H9 (cell line): ENCODE measurements at regions not wholly inside any gene's neighbourhood (a gene's known extent, or its start where the extent isn't known, plus 50 kb on each side); places are given as distances from the start of the nearest gene placed in this dataset.

Source experiments
- DNase-seq: peaks from one replicate; pipeline ENCODE4 v3.0.0-alpha.2; 2017
- H2AFZ ChIP-seq: one replicate; pipeline ENCODE4 v1.6.1; 2013; ENCODE audit warnings: mild to moderate bottlenecking, low read length, control low read depth, moderate library complexity
- H2AK5ac ChIP-seq: 2 replicates; pipeline ENCODE4 v1.6.1; 2013; ENCODE audit warnings: low read length, control low read depth, mixed read lengths; ENCODE audit not compliant: insufficient read length
- H2BK120ac ChIP-seq: one replicate; pipeline ENCODE4 v1.6.1; 2013; ENCODE audit warnings: low read depth, mild to moderate bottlenecking, low read length, control low read depth, inconsistent platforms; ENCODE audit not compliant: poor library complexity, severe bottlenecking
- H2BK12ac ChIP-seq: 2 replicates; pipeline ENCODE4 v1.6.1; 2013; ENCODE audit warnings: low read length, control low read depth, mixed read lengths, low read depth; ENCODE audit not compliant: insufficient read length
- H2BK15ac ChIP-seq: 2 replicates; pipeline ENCODE4 v1.6.1; 2013; ENCODE audit warnings: low read depth, low read length, control low read depth
- H2BK20ac ChIP-seq: one replicate; pipeline ENCODE4 v1.6.1; 2013; ENCODE audit warnings: low read depth, mild to moderate bottlenecking, low read length, control low read depth, inconsistent platforms; ENCODE audit not compliant: poor library complexity, severe bottlenecking
- H2BK5ac ChIP-seq: 2 replicates; pipeline ENCODE4 v1.6.1; 2013; ENCODE audit warnings: low read length, control low read depth, mixed read lengths; ENCODE audit not compliant: insufficient read length
- H3K14ac ChIP-seq: 2 replicates; pipeline ENCODE4 v1.6.1; 2013; ENCODE audit warnings: low read length, control low read depth; ENCODE audit not compliant: insufficient read depth
- H3K18ac ChIP-seq: 2 replicates; pipeline ENCODE4 v1.6.1; 2013; ENCODE audit warnings: low read depth, mild to moderate bottlenecking, mixed read lengths, low read length, control low read depth; ENCODE audit not compliant: insufficient read length
- H3K23ac ChIP-seq: 2 replicates; pipeline ENCODE4 v1.6.1; 2013; ENCODE audit warnings: low read length, control low read depth, mixed read lengths, low read depth; ENCODE audit not compliant: insufficient read length
- H3K23me2 ChIP-seq: 2 replicates; pipeline ENCODE4 v1.6.1; 2013; ENCODE audit warnings: low read depth, mild to moderate bottlenecking, mixed read lengths, low read length, control low read depth; ENCODE audit not compliant: insufficient read length, poor library complexity, severe bottlenecking
- H3K27ac ChIP-seq: 2 replicates; pipeline ENCODE4 v1.5.1; 2013; ENCODE audit warnings: low read length, control low read depth, mixed read lengths, low read depth; ENCODE audit not compliant: insufficient read length
- H3K27me3 ChIP-seq: 2 replicates; pipeline ENCODE4 v1.6.1; 2013; ENCODE audit warnings: low read length, control low read depth, inconsistent platforms; ENCODE audit not compliant: insufficient read depth
- H3K4ac ChIP-seq: 2 replicates; pipeline ENCODE4 v1.6.1; 2013; ENCODE audit warnings: low read depth, mild to moderate bottlenecking, control low read depth, inconsistent platforms, low read length, moderate library complexity
- H3K4me1 ChIP-seq: 2 replicates; pipeline ENCODE4 v1.6.1; 2013; ENCODE audit warnings: low read length, control low read depth, inconsistent platforms; ENCODE audit not compliant: insufficient read depth
- H3K4me2 ChIP-seq: 2 replicates; pipeline ENCODE4 v1.6.1; 2013; ENCODE audit warnings: low read length, control low read depth, mixed read lengths; ENCODE audit not compliant: insufficient read length, insufficient read depth
- H3K56ac ChIP-seq: 2 replicates; pipeline ENCODE4 v1.6.1; 2013; ENCODE audit warnings: low read depth, mild to moderate bottlenecking, mixed read lengths, low read length, control low read depth; ENCODE audit not compliant: insufficient read length
- H3K79me1 ChIP-seq: 2 replicates; pipeline ENCODE4 v1.6.1; 2013; ENCODE audit warnings: low read depth, mild to moderate bottlenecking, moderate library complexity, low read length, control low read depth, inconsistent platforms; ENCODE audit not compliant: insufficient read depth, poor library complexity, severe bottlenecking
- H3K79me2 ChIP-seq: 2 replicates; pipeline ENCODE4 v1.6.1; 2013; ENCODE audit warnings: low read length, control low read depth, inconsistent platforms; ENCODE audit not compliant: insufficient read depth
- H3K9ac ChIP-seq: 2 replicates; pipeline ENCODE4 v1.6.1; 2013; ENCODE audit warnings: low read length, control low read depth, mixed read lengths; ENCODE audit not compliant: insufficient read length; ENCODE audit errors: extremely low read depth
- H3K9me3 ChIP-seq: one replicate; pipeline ENCODE4 v1.6.1; 2013; ENCODE audit warnings: low read depth, low read length, inconsistent platforms; ENCODE audit not compliant: control insufficient read depth
- H3T11ph ChIP-seq: one replicate; pipeline ENCODE4 v1.6.1; 2013; ENCODE audit warnings: mild to moderate bottlenecking, low read length, control low read depth, inconsistent platforms
- H4K20me1 ChIP-seq: one replicate; pipeline ENCODE4 v1.6.1; 2013; ENCODE audit not compliant: control insufficient read depth, insufficient read length, insufficient read depth
- H4K5ac ChIP-seq: 2 replicates; pipeline ENCODE4 v1.6.1; 2013; ENCODE audit warnings: low read depth, mild to moderate bottlenecking, mixed read lengths, low read length, control low read depth; ENCODE audit not compliant: insufficient read length
- H4K8ac ChIP-seq: replicated peaks from 2 replicates; pipeline ENCODE4 v1.6.1; 2013; ENCODE audit warnings: low read length, control low read depth, mixed read lengths, low read depth; ENCODE audit not compliant: insufficient read length
- H4K91ac ChIP-seq: 2 replicates; pipeline ENCODE4 v1.6.1; 2013; ENCODE audit warnings: low read depth, mild to moderate bottlenecking, moderate library complexity, mixed read lengths, low read length, control low read depth; ENCODE audit not compliant: insufficient read length
- H3K27ac Mint-ChIP-seq, 3 experiments: 2 replicates in 2 of 3; 3 replicates in 1 of 3; pipeline ENCODE4 v1.8.0; 2020 to 2021; ENCODE audit warnings: mixed read lengths in 3 of 3, mild to moderate bottlenecking in 1 of 3, moderate library complexity in 1 of 3
- H3K27me3 Mint-ChIP-seq: 2 replicates; pipeline ENCODE4 v1.8.0; 2021; ENCODE audit warnings: low read depth, mild to moderate bottlenecking, moderate library complexity, mixed read lengths
- H3K36me3 Mint-ChIP-seq, 3 experiments: 2 replicates in 2 of 3; 3 replicates in 1 of 3; pipeline ENCODE4 v1.8.0; 2020 to 2021; ENCODE audit warnings: low read depth in 3 of 3, mixed read lengths in 3 of 3; ENCODE audit not compliant: insufficient read depth in 1 of 3
- H3K4me1 Mint-ChIP-seq, 2 experiments: 2 replicates each; pipeline ENCODE4 v1.8.0; 2020; ENCODE audit warnings: mixed read lengths in 2 of 2
- H3K4me3 Mint-ChIP-seq, 2 experiments: 2 replicates in 1 of 2; 3 replicates in 1 of 2; pipeline ENCODE4 v1.8.0; 2020 to 2021; ENCODE audit warnings: mild to moderate bottlenecking in 2 of 2, mixed read lengths in 2 of 2, moderate library complexity in 1 of 2
- H3K9me3 Mint-ChIP-seq, 2 experiments: 2 replicates in 1 of 2; 3 replicates in 1 of 2; pipeline ENCODE4 v1.8.0; 2020; ENCODE audit warnings: mild to moderate bottlenecking in 2 of 2, mixed read lengths in 2 of 2, moderate library complexity in 1 of 2
- WGBS: extraction: QIAGEN DNeasy Blood & Tissue Kit; methylation state at CpG from one replicate; pipeline ENCODE4 v1.1.7; 2013; ENCODE audit warnings: missing lambda C conversion rate, low lambda C conversion rate, mixed read lengths; ENCODE audit not compliant: insufficient read length; ENCODE audit errors: extremely low coverage; 5-methylcytosine and 5-hydroxymethylcytosine counted together
- TF ChIP-seq, protein P1 (sequence below): fragments of 200-600 bp; sonication (generic); conservative IDR thresholded peaks from 3 replicates; pipeline ENCODE4 v1.8.0; 2021; ENCODE audit warnings: antibody characterized with exemption, mild to moderate bottlenecking

DNA sequence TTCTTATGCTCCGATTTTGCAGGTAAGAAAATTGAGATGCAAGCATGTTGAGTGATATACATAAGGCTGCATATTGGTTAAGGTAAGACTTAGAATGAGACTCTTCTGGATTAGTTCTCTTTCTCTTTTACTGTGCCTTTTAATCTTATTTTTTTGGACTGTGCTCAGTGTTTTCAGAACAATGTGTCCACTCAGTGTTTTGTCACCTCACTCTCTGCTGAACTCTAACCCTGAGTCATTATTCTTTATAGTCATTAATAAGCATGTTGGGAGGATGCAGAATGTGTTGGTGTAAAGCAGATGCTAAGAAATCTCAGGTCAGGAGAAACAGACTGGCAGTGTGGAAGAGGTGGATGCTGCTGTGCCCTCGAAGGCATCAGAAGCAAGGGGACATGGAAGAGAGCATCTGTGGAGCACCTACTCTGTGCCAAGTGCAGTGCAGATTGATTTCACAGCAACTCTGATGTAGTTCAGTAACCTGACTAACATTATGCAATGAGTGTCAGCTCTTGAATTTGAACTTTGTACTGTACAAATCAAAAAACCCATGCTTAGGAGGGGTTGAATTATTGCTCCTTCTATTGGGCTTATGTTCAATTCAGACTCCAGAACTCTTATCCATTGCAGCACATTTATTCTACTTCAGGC lies 80.7 kb upstream of the LARGE1 start:
- H3K14ac ChIP-seq = no peak overlapping the region
- DNase-seq = no peak
- H3K79me2 ChIP-seq = no peaks in the 10 kb centered on the region
- H2BK20ac ChIP-seq = no peak overlapping the region
- no peaks in the 10 kb centered on the region for H4K20me1 ChIP-seq
- no peak overlapping the region for H3T11ph ChIP-seq
- no peaks in the 10 kb centered on the region for H3K27me3 ChIP-seq
- no peak overlapping the region for H3K27ac Mint-ChIP-seq
- no peak overlapping the region for H2BK120ac ChIP-seq
- no peak overlapping the region for H3K4me2 ChIP-seq
- H3K27ac ChIP-seq = no peak overlapping the region
- H3K9me3 ChIP-seq = peaks cover 15% of the 10 kb centered on the region
- no peak overlapping the region for H3K23ac ChIP-seq
- H2BK12ac ChIP-seq = no peak overlapping the region
- peaks cover 58 to 66% of the 10 kb centered on the region in 2 experiments for H3K9me3 Mint-ChIP-seq
- H3K56ac ChIP-seq = no peak overlapping the region
- no peak overlapping the region for H2BK15ac ChIP-seq
- H3K4me3 Mint-ChIP-seq = no peak overlapping the region
- H3K9ac ChIP-seq = no peak overlapping the region
- H2AFZ ChIP-seq = no peak overlapping the region
- H2AK5ac ChIP-seq = no peak overlapping the region
- no peak overlapping the region for H2BK5ac ChIP-seq
- H4K8ac ChIP-seq = no peak overlapping the region
- no peaks in the 10 kb centered on the region for H3K4me1 ChIP-seq
- no peak overlapping the region for H3K18ac ChIP-seq
- no peak overlapping the region for H3K4ac ChIP-seq
- H4K5ac ChIP-seq = no peak overlapping the region
- no peak overlapping the region for H4K91ac ChIP-seq
- H3K27me3 Mint-ChIP-seq = peaks cover 6% of the 10 kb centered on the region
- no CpG with 5 or more reads among the region's 2 CpGs for WGBS
- TF ChIP-seq, protein P1, sequence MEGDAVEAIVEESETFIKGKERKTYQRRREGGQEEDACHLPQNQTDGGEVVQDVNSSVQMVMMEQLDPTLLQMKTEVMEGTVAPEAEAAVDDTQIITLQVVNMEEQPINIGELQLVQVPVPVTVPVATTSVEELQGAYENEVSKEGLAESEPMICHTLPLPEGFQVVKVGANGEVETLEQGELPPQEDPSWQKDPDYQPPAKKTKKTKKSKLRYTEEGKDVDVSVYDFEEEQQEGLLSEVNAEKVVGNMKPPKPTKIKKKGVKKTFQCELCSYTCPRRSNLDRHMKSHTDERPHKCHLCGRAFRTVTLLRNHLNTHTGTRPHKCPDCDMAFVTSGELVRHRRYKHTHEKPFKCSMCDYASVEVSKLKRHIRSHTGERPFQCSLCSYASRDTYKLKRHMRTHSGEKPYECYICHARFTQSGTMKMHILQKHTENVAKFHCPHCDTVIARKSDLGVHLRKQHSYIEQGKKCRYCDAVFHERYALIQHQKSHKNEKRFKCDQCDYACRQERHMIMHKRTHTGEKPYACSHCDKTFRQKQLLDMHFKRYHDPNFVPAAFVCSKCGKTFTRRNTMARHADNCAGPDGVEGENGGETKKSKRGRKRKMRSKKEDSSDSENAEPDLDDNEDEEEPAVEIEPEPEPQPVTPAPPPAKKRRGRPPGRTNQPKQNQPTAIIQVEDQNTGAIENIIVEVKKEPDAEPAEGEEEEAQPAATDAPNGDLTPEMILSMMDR = no peak
- no peaks in the 10 kb centered on the region for H3K4me1 Mint-ChIP-seq
- peaks cover 16 to 48% (median 19%) of the 10 kb centered on the region in 3 experiments for H3K36me3 Mint-ChIP-seq
- H3K23me2 ChIP-seq = no peaks in the 10 kb centered on the region
- H3K79me1 ChIP-seq = no peaks in the 10 kb centered on the region
